Activated CD8-positive, alpha-beta memory T cell treated with anti-CD3 and anti-CD28 coated beads for 36 hours (primary cell): ENCODE measurements at regions not wholly inside any gene's neighbourhood (a gene's known extent, or its start where the extent isn't known, plus 50 kb on each side); places are given as distances from the start of the nearest gene placed in this dataset.
"Not testable (repeated sequence)": the region's sequence is repeated elsewhere in the genome, so short reads cannot be mapped to it uniquely, and the experiment has no call there.

ENCODE experiments used
- CTCF ChIA-PET: fragments of 350-600 bp; sonication (Branson Sonifier 250); formaldehyde crosslinking; loops from one replicate; lab custom pipeline; 2021; ENCODE audit warnings: antibody characterized with exemption; lab: Charles Lee
- POLR2A ChIA-PET: fragments of 350-600 bp; sonication (Branson Sonifier 250); formaldehyde crosslinking; loops from one replicate; lab custom pipeline; 2021; ENCODE audit warnings: antibody characterized with exemption; lab: Charles Lee

GRCh38 chr21:25240974-25241373 is 366.3 kb downstream of the MRPL39 start:
- ChIA-PET CTCF (no interaction called here), POLR2A (no interaction called here)

- ChIA-PET POLR2A (no interaction called here), CTCF (no interaction called here)
These were observed 372.2 kb downstream of the MRPL39 start for GRCh38 chr21:25234857-25235801.

GRCh38 chr21:25220954-25221353 is 386.3 kb downstream of the MRPL39 start:
- ChIA-PET POLR2A (no interaction called here), CTCF (no interaction called here)

GRCh38 chr21:25220169-25220568 is 387.1 kb downstream of the MRPL39 start:
- POLR2A ChIA-PET: no interaction called here

GRCh38 chr21:25215698-25216384 is 391.4 kb downstream of the MRPL39 start:
- CTCF ChIA-PET: no interaction called here
- POLR2A ChIA-PET: no interaction called here

More at GRCh38 chr21:25220169-25220568, 387.1 kb downstream of the MRPL39 start:
- CTCF ChIA-PET: no interaction called here

- ChIA-PET CTCF (no interaction called here), POLR2A (no interaction called here)
These were observed 392.6 kb downstream of the MRPL39 start for GRCh38 chr21:25214676-25215075.

- ChIA-PET CTCF (no interaction called here), POLR2A (no interaction called here)
These were observed 407.3 kb downstream of the MRPL39 start for GRCh38 chr21:25199944-25200343.

GRCh38 chr21:25191141-25191540 is 416.1 kb downstream of the MRPL39 start:
- CTCF ChIA-PET: no interaction called here
- POLR2A ChIA-PET: no interaction called here

GRCh38 chr21:25189497-25189896 is 417.8 kb downstream of the MRPL39 start:
- CTCF ChIA-PET: interaction anchor here (0.5 kb wide), 1 partner anchor 58 kb away, joined by 3 read pairs; no protein-coding TSS in a partner anchor
- POLR2A ChIA-PET: no interaction called here

- ChIA-PET POLR2A (no interaction called here), CTCF (no interaction called here)
These were observed 418.6 kb downstream of the MRPL39 start for GRCh38 chr21:25188677-25189079.

- CTCF ChIA-PET: interaction anchor here (0.7 kb wide), 1 partner anchor 462 kb away, joined by 3 read pairs; no protein-coding TSS in a partner anchor
- POLR2A ChIA-PET: no interaction called here
These were observed 421.0 kb downstream of the MRPL39 start for GRCh38 chr21:25186273-25186672.

GRCh38 chr21:25183577-25183976 is 423.7 kb downstream of the MRPL39 start:
- ChIA-PET CTCF (no interaction called here), POLR2A (no interaction called here)

- POLR2A ChIA-PET, CTCF ChIA-PET: not testable (repeated sequence)
These were observed 425.6 kb downstream of the MRPL39 start for GRCh38 chr21:25181690-25182089.

GRCh38 chr21:25179116-25179515 is 428.2 kb downstream of the MRPL39 start:
- ChIA-PET CTCF (no interaction called here), POLR2A (no interaction called here)

- ChIA-PET POLR2A (no interaction called here), CTCF (no interaction called here)
These were observed 430.5 kb downstream of the MRPL39 start for GRCh38 chr21:25176637-25177412.

GRCh38 chr21:25175938-25176337 is 431.3 kb downstream of the MRPL39 start:
- ChIA-PET POLR2A (no interaction called here), CTCF (no interaction called here)

GRCh38 chr21:25171438-25171837 is 435.8 kb downstream of the MRPL39 start:
- POLR2A ChIA-PET: no interaction called here
- CTCF ChIA-PET: no interaction called here

- POLR2A ChIA-PET: no interaction called here
These were observed 436.6 kb downstream of the MRPL39 start for GRCh38 chr21:25170681-25171080.

GRCh38 chr21:25169370-25169769 is 437.9 kb downstream of the MRPL39 start:
- ChIA-PET CTCF (no interaction called here), POLR2A (no interaction called here)

More at GRCh38 chr21:25170681-25171080, 436.6 kb downstream of the MRPL39 start:
- CTCF ChIA-PET: no interaction called here

- POLR2A ChIA-PET, CTCF ChIA-PET: not testable (repeated sequence)
These were observed 440.4 kb downstream of the MRPL39 start for GRCh38 chr21:25166904-25167303.
